ENCODE measurements at regions not wholly inside any gene's neighbourhood (a gene's known extent, or its start where the extent isn't known, plus 50 kb on each side); places are given as distances from the start of the nearest gene placed in this dataset.

- TF ChIP-seq CTCF (IDR thresholded peaks at IDR 0.05; ENCODE audit: low read depth, low read length) (no peak), EZH2phosphoT487 (IDR thresholded peaks at IDR 0.05; ENCODE audit: low read depth) (no peak)
Observed at GRCh38 chr15:96889734-96890480, 559.4 kb downstream of the NR2F2 start.

All from OCI-LY3 (cell line).